Liver (tissue), 8 donors: ENCODE measurements at regions not wholly inside any gene's neighbourhood (a gene's known extent, or its start where the extent isn't known, plus 50 kb on each side); places are given as distances from the start of the nearest gene placed in this dataset.

ENCODE experiments used
- DNase-seq: peaks from one replicate; pipeline ENCODE4 v3.0.0-alpha.2; 2017; ENCODE audit warnings: low spot score
- H3K27ac ChIP-seq, 2 donors: one replicate each; pipeline ENCODE4 v1.7.0; 2013; ENCODE audit warnings: inconsistent platforms in 2 of 2, low read length in 2 of 2, control low read depth in 1 of 2, low read depth in 1 of 2, mild to moderate bottlenecking in 1 of 2
- H3K27me3 ChIP-seq, 4 donors: one replicate each; pipeline versions ENCODE4 v1.6.1 to v1.7.0; 2013; ENCODE audit warnings: low read length in 3 of 4, inconsistent platforms in 1 of 4, mild to moderate bottlenecking in 1 of 4, moderate library complexity in 1 of 4; ENCODE audit not compliant: control insufficient read depth in 4 of 4, insufficient read depth in 4 of 4
- H3K36me3 ChIP-seq, 4 donors: one replicate each; pipeline versions ENCODE4 v1.6.1 to v1.7.0; 2013; ENCODE audit warnings: low read length in 3 of 4, mild to moderate bottlenecking in 3 of 4, low read depth in 1 of 4, moderate library complexity in 1 of 4; ENCODE audit not compliant: control insufficient read depth in 4 of 4, insufficient read depth in 3 of 4
- H3K4me1 ChIP-seq, 4 donors: one replicate each; pipeline versions ENCODE4 v1.6.1 to v1.7.0; 2013; ENCODE audit warnings: low read length in 3 of 4, mild to moderate bottlenecking in 3 of 4, moderate library complexity in 1 of 4; ENCODE audit not compliant: control insufficient read depth in 4 of 4, insufficient read depth in 4 of 4
- H3K4me3 ChIP-seq, 3 donors: one replicate each; pipeline versions ENCODE4 v1.6.1 to v1.7.0; 2013; ENCODE audit warnings: low read length in 3 of 3, control low read depth in 1 of 3, low read depth in 1 of 3, mild to moderate bottlenecking in 1 of 3
- H3K9ac ChIP-seq, 2 donors: one replicate each; pipeline ENCODE4 v1.7.0; 2013; ENCODE audit warnings: low read length in 2 of 2, mild to moderate bottlenecking in 2 of 2, moderate library complexity in 2 of 2, control low read depth in 1 of 2, low read depth in 1 of 2
- H3K9me3 ChIP-seq, 4 donors: one replicate each; pipeline versions ENCODE4 v1.6.1 to v1.7.0; 2013; ENCODE audit warnings: low read length in 3 of 4; ENCODE audit not compliant: control insufficient read depth in 4 of 4
- ATF3 ChIP-seq: IDR thresholded peaks from 2 replicates; pipeline ENCODE4 v1.6.1; 2016; ENCODE audit warnings: antibody characterized with exemption
- CTCF ChIP-seq: fragments of 150-350 bp; IDR thresholded peaks from 2 replicates; pipeline ENCODE4 v1.5.1; 2017; ENCODE audit warnings: improper control_type of control experiment, low read depth, low read length; ENCODE audit not compliant: missing input control
- EGR1 ChIP-seq, 2 donors: IDR thresholded peaks; 2 replicates each; pipeline ENCODE4 v1.6.1; 2016 to 2018; ENCODE audit warnings: antibody characterized with exemption in 2 of 2, low read depth in 2 of 2
- FOXA1 ChIP-seq: IDR thresholded peaks from 2 replicates; pipeline ENCODE4 v1.6.1; 2016; ENCODE audit warnings: antibody characterized with exemption
- FOXA2 ChIP-seq: IDR thresholded peaks from 2 replicates; pipeline ENCODE4 v1.6.1; 2016; ENCODE audit warnings: antibody characterized with exemption
- GABPA ChIP-seq, 2 donors: IDR thresholded peaks in 1 of 2; conservative IDR thresholded peaks in 1 of 2; 2 replicates each; pipeline ENCODE4 v1.6.1; 2016; ENCODE audit warnings: antibody characterized with exemption in 2 of 2, mild to moderate bottlenecking in 1 of 2, moderate library complexity in 1 of 2
- HNF4A ChIP-seq, 2 donors: conservative IDR thresholded peaks; 2 replicates each; pipeline ENCODE4 v1.6.1; 2016; ENCODE audit warnings: antibody characterized with exemption in 2 of 2, mild to moderate bottlenecking in 2 of 2
- HNF4G ChIP-seq: IDR thresholded peaks from 2 replicates; pipeline ENCODE4 v1.6.1; 2016; ENCODE audit warnings: antibody characterized with exemption
- JUND ChIP-seq, 2 donors: IDR thresholded peaks; 2 replicates each; pipeline ENCODE4 v1.6.1; 2016; ENCODE audit warnings: antibody characterized with exemption in 2 of 2
- MAX ChIP-seq: IDR thresholded peaks from 2 replicates; pipeline ENCODE4 v1.6.1; 2016; ENCODE audit warnings: antibody characterized with exemption
- NR2F2 ChIP-seq: IDR thresholded peaks from 2 replicates; pipeline ENCODE4 v1.6.1; 2016; ENCODE audit warnings: antibody characterized with exemption
- RAD21 ChIP-seq, 2 donors: IDR thresholded peaks; 2 replicates each; pipeline ENCODE4 v1.6.1; 2016; ENCODE audit warnings: antibody characterized with exemption in 2 of 2, mild to moderate bottlenecking in 2 of 2
- REST ChIP-seq: IDR thresholded peaks from 2 replicates; pipeline ENCODE4 v1.6.1; 2016; ENCODE audit warnings: antibody characterized with exemption, mild to moderate bottlenecking
- RXRA ChIP-seq, 2 donors: IDR thresholded peaks; 2 replicates each; pipeline ENCODE4 v1.6.1; 2017 to 2018; ENCODE audit warnings: antibody characterized with exemption in 2 of 2, mild to moderate bottlenecking in 1 of 2
- SP1 ChIP-seq: IDR thresholded peaks from 2 replicates; pipeline ENCODE4 v1.6.1; 2018; ENCODE audit warnings: antibody characterized with exemption, mild to moderate bottlenecking
- TAF1 ChIP-seq: conservative IDR thresholded peaks from 2 replicates; pipeline ENCODE4 v1.6.1; 2016; ENCODE audit warnings: antibody characterized with exemption, mild to moderate bottlenecking
- YY1 ChIP-seq: IDR thresholded peaks from 2 replicates; pipeline ENCODE4 v1.6.1; 2016; ENCODE audit warnings: antibody characterized with exemption, mild to moderate bottlenecking
- ZBTB33 ChIP-seq: IDR thresholded peaks from 2 replicates; pipeline ENCODE4 v1.6.1; 2016; ENCODE audit warnings: antibody characterized with exemption
- WGBS: extraction: QIAGEN DNeasy Blood & Tissue Kit; methylation state at CpG from one replicate; pipeline ENCODE4 v1.1.7; 2013; 5-methylcytosine and 5-hydroxymethylcytosine counted together
- donor health status: healthy.
- donor health status: healthy.
- donor health status: healthy.
- donor health status: healthy.
- donor health status: healthy.

- DNase-seq, result no peak
- H3K27me3 ChIP-seq, result no peaks in the 10 kb centered on the region
Observed at GRCh38 chr10:33524041-33524440, 189.6 kb upstream of the NRP1 start.

More at GRCh38 chr10:33524041-33524440, 189.6 kb upstream of the NRP1 start:
- TF ChIP-seq EGR1 (IDR thresholded peaks at IDR 0.05; ENCODE audit: low read depth in 2 of 2) (no peak), JUND (IDR thresholded peaks at IDR 0.05) (no peak), GABPA (IDR thresholded peaks at IDR 0.05 in 1 of 2, conservative IDR thresholded peaks at IDR 0.05 in 1 of 2) (no peak), RAD21 (IDR thresholded peaks at IDR 0.05) (no peak), REST (no peak), ATF3 (no peak), CTCF (no peak), NR2F2 (no peak), TAF1 (no peak), RXRA (IDR thresholded peaks at IDR 0.05) (no peak), HNF4A (conservative IDR thresholded peaks at IDR 0.05) (no peak), MAX (no peak), SP1 (no peak), YY1 (no peak), FOXA1 (no peak), FOXA2 (no peak), HNF4G (no peak), ZBTB33 (no peak)
- H3K9me3 ChIP-seq, result no peaks in the 10 kb centered on the region
- no peak overlapping the region for H3K27ac ChIP-seq
- no peak overlapping the region for H3K9ac ChIP-seq
- H3K36me3 ChIP-seq, result no peaks in the 10 kb centered on the region
- 92% methylated on average over 5 of the region's 5 CpGs for WGBS
- no peaks in the 10 kb centered on the region for H3K4me1 ChIP-seq
- no peak overlapping the region for H3K4me3 ChIP-seq
